Small intestine (tissue), 7 donors: ENCODE measurements at regions not wholly inside any gene's neighbourhood (a gene's known extent, or its start where the extent isn't known, plus 50 kb on each side); places are given as distances from the start of the nearest gene placed in this dataset.
A peak's percentile ranks its signal among the peaks of the same experiment; 100 is the strongest.
"Not testable (repeated sequence)": the region's sequence is repeated elsewhere in the genome, so short reads cannot be mapped to it uniquely, and the experiment has no call there.

Experiments
- DNase-seq, 2 donors: peaks; one replicate each; pipeline versions ENCODE4 v3.0.0 to v3.0.0-alpha.2; 2013
- FAIRE-seq: peaks from 2 replicates; lab custom pipeline; 2012; peaks lifted over from hg19 to GRCh38; lab: Jason Lieb, UNC
- H3K27ac ChIP-seq, 3 donors: one replicate each; pipeline ENCODE4 v1.5.1; 2013; ENCODE audit warnings: low read length in 2 of 3, mild to moderate bottlenecking in 2 of 3, control low read depth in 1 of 3, inconsistent platforms in 1 of 3, low read depth in 1 of 3, moderate library complexity in 1 of 3
- H3K27me3 ChIP-seq, 3 donors: one replicate each; pipeline ENCODE4 v1.6.1; 2013; ENCODE audit warnings: low read length in 3 of 3, inconsistent platforms in 1 of 3; ENCODE audit not compliant: control insufficient read depth in 3 of 3, insufficient read depth in 3 of 3
- H3K36me3 ChIP-seq, 3 donors: one replicate each; pipeline ENCODE4 v1.6.1; 2013; ENCODE audit warnings: low read length in 3 of 3, inconsistent platforms in 1 of 3, low read depth in 1 of 3, mild to moderate bottlenecking in 1 of 3, moderate library complexity in 1 of 3; ENCODE audit not compliant: control insufficient read depth in 3 of 3, insufficient read depth in 2 of 3
- H3K4me1 ChIP-seq, 3 donors: one replicate each; pipeline ENCODE4 v1.6.1; 2013; ENCODE audit warnings: low read length in 2 of 3, inconsistent platforms in 1 of 3, low read depth in 1 of 3, mild to moderate bottlenecking in 1 of 3, moderate library complexity in 1 of 3; ENCODE audit not compliant: control insufficient read depth in 3 of 3, insufficient read depth in 2 of 3
- H3K4me3 ChIP-seq, 3 donors: one replicate each; pipeline ENCODE4 v1.5.1; 2013; ENCODE audit warnings: low read length in 3 of 3, control low read depth in 1 of 3, inconsistent platforms in 1 of 3, low read depth in 1 of 3, mild to moderate bottlenecking in 1 of 3, moderate library complexity in 1 of 3
- H3K9me3 ChIP-seq, 2 donors: one replicate each; pipeline ENCODE4 v1.6.1; 2013; ENCODE audit warnings: low read depth in 1 of 2, low read length in 1 of 2; ENCODE audit not compliant: control insufficient read depth in 2 of 2, insufficient read depth in 1 of 2
- WGBS, 3 donors: extraction: QIAGEN DNeasy Blood & Tissue Kit; methylation state at CpG; one replicate each; pipeline ENCODE4 v1.1.7; 2013; 5-methylcytosine and 5-hydroxymethylcytosine counted together
- donor health status: healthy with polysubstance abuse.
- donor health status: control.
- donor health status: control.
- donor health status: Bipolar disorder and iron deficiency.
- donor health status: healthy.

DNA sequence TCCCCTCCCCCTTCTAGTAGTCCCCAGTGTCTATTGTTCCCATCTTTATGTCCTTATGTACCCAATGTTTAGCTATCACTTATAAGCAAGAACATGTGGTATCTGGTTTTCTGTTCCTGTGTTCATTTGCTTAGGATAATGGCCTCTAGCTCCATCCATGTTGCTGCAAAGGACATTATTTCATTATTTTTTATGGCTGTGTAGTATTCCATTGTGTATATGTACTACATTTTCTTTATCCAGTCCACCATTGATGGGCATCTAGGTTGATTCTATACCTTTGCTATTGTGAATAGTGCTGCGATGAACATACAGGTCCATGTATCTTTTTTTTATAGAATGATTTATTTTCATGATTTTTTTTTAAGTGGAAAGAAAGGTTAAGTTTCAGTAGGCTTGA is 135.6 kb upstream of the MED14 start:
- not testable (repeated sequence) for H3K36me3 ChIP-seq, H3K4me3 ChIP-seq, DNase-seq, H3K27me3 ChIP-seq, H3K9me3 ChIP-seq, H3K4me1 ChIP-seq, H3K27ac ChIP-seq, FAIRE-seq
- WGBS, 3 donors, result 85 to 96% (median 90%) methylated on average over 1 of the region's 1 CpG

DNA sequence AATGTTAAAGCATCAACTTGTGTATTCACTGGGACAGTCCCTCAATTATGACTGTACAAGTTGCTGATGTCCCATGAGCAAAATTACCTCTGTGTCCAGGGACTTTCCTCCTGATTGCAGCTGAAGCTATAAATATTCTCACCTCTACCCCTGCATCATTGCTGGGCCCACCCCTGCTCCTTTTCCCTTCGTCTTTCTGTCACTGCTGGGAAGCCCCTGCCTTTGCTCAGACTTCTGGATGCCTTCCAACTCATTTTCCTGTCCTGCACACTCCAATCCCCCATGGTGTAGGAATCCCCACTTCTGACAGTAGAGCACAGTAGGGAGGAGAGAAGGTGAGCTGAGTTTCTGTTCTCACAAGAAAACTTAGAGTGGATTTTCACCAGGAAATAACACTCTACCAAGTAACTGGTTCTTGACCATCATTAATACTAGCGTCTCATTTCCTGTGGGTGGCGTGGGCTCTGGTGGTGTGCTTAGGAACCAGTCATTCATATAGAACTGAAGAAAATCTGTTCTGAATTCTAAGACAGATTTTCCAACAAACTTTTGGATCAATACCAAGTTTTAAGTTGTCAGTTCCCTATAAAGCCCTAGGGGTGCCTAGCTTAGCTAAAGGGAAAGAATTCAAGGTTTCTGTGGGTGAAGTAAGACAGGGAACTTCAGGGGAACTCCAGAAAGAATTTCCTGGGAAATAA is 136.2 kb upstream of the MED14 start:
- DNase-seq, result peak in 1 of 2 donors; percentile 8
- no peak for FAIRE-seq
- WGBS, 3 donors, result 27 to 60% (median 50%) methylated on average over 3 of the region's 3 CpGs
- no peaks in the 10 kb centered on the region for H3K27me3 ChIP-seq
- no peaks in the 10 kb centered on the region for H3K4me1 ChIP-seq
- H3K4me3 ChIP-seq, result no peak overlapping the region
- no peak overlapping the region for H3K27ac ChIP-seq
- no peaks in the 10 kb centered on the region for H3K36me3 ChIP-seq
- H3K9me3 ChIP-seq, result no peaks in the 10 kb centered on the region

DNA sequence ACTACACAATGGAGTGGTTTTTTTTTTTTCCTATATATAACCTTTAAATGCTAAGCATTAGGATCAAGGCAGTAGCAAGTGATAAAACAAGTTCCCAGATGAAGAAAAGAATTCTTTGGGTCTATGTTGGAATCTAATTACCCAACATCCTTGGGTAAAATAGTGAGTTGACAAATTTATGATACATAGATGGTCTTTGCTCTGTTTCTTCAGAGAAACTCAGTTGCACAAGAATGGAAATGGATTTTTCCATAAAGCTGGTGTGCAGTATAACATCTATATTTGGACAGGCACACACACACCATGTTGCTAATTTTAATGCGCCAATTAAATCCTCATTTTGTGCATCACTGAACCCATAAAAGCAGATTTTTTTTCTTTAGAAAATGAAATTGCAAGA is 137.0 kb upstream of the MED14 start:
- Histone ChIP-seq H3K4me3 (no peak overlapping the region), H3K27ac (no peak overlapping the region), H3K27me3 (no peaks in the 10 kb centered on the region), H3K4me1 (no peaks in the 10 kb centered on the region), H3K9me3 (no peaks in the 10 kb centered on the region), H3K36me3 (no peaks in the 10 kb centered on the region)
- no peak for FAIRE-seq
- WGBS, 3 donors, result 92 to 95% (median 94%) methylated on average over 1 of the region's 1 CpG
- no peak for DNase-seq

GRCh38 chrX:40875476-40875875 is 140.1 kb upstream of the MED14 start:
- H3K9me3 ChIP-seq, result peaks cover 0 to 5% of the 10 kb centered on the region in 2 donors
- FAIRE-seq (no peak), DNase-seq (no peak)
- H3K27ac ChIP-seq, result no peak overlapping the region
- H3K4me1 ChIP-seq, result no peaks in the 10 kb centered on the region
- no peaks in the 10 kb centered on the region for H3K27me3 ChIP-seq
- 50 to 77% (median 52%) methylated on average over 3 of the region's 3 CpGs for WGBS, 3 donors
- H3K4me3 ChIP-seq, result no peak overlapping the region
- H3K36me3 ChIP-seq, result no peaks in the 10 kb centered on the region

- Histone ChIP-seq H3K4me3 (no peak overlapping the region), H3K27ac (no peak overlapping the region), H3K36me3 (no peaks in the 10 kb centered on the region), H3K4me1 (no peaks in the 10 kb centered on the region), H3K9me3 (peaks cover 0 to 5% of the 10 kb centered on the region in 2 donors), H3K27me3 (no peaks in the 10 kb centered on the region)
- peak; percentile 18 to 21 for DNase-seq
- WGBS, 3 donors, result 12 to 26% (median 20%) methylated on average over 4 of the region's 4 CpGs
- FAIRE-seq, result no peak
Observed at GRCh38 chrX:40877887-40878286, 142.5 kb upstream of the MED14 start.

- no peaks in the 10 kb centered on the region for H3K4me1 ChIP-seq
- DNase-seq (no peak), FAIRE-seq (no peak)
- H3K9me3 ChIP-seq, result peaks cover 0 to 5% of the 10 kb centered on the region in 2 donors
- H3K36me3 ChIP-seq, result no peaks in the 10 kb centered on the region
- no peak overlapping the region for H3K27ac ChIP-seq
- no peak overlapping the region for H3K4me3 ChIP-seq
- WGBS, 3 donors, result 51 to 87% (median 83%) methylated on average over 3 of the region's 3 CpGs
- no peaks in the 10 kb centered on the region for H3K27me3 ChIP-seq
Observed at GRCh38 chrX:40878766-40879165, 143.4 kb upstream of the MED14 start.

DNA sequence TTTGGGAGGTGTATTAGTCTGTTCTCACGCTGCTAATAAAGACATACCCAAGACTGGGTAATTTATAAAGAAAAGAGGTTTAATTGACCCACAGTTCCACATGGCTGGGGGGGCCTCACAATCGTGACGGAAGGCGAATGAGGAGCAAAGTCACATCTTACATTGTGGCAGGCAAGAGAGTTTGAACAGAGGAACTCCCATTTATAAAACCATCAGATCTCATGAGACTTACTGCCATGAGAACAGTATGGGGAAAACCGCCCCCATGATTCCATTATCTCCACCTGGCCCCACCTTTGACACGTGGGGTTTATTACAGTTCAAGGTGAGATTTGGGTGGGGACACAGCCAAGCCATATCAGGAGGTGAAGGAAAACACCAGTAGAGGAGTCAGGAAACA is 143.8 kb upstream of the MED14 start:
- not testable (repeated sequence) for H3K4me3 ChIP-seq, H3K9me3 ChIP-seq, DNase-seq, H3K4me1 ChIP-seq, H3K27me3 ChIP-seq, FAIRE-seq, H3K27ac ChIP-seq, H3K36me3 ChIP-seq
- 49 to 85% (median 55%) methylated on average over 6 of the region's 6 CpGs for WGBS, 3 donors

DNA sequence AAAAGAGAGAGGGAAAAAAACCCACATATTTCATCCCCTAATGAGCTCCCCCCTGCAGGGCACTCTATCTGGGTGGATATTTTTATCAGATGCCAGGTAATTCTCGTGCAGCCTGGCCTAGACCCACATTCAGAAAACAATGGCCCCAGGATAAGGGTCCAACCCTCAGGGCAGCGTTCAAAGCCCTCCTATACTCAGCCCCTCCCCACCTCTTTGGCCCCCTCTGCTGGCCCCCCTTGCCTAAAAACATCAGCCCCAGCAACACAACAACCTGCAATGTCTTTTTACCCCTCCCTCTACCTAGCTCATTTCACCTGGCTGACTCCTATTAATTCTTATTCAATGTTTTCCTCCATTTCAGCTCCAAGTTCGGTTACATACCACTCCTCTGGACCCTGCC is 145.4 kb upstream of the MED14 start:
- no peak overlapping the region for H3K27ac ChIP-seq
- no peaks in the 10 kb centered on the region for H3K27me3 ChIP-seq
- peaks cover 0 to 5% of the 10 kb centered on the region in 2 donors for H3K9me3 ChIP-seq
- DNase-seq (no peak), FAIRE-seq (no peak)
- no peaks in the 10 kb centered on the region for H3K4me1 ChIP-seq
- 47 to 85% (median 72%) methylated on average over 3 of the region's 3 CpGs for WGBS, 3 donors
- H3K4me3 ChIP-seq, result no peak overlapping the region
- H3K36me3 ChIP-seq, result no peaks in the 10 kb centered on the region
